ENCODE measurements at regions not wholly inside any gene's neighbourhood (a gene's known extent, or its start where the extent isn't known, plus 50 kb on each side); places are given as distances from the start of the nearest gene placed in this dataset.

GRCh38 chr10:3683560-3683959, 101.4 kb downstream of the KLF6 start:
- TF ChIP-seq CTCF (IDR thresholded peaks at IDR 0.05) (no peak), EZH2 (IDR thresholded peaks at IDR 0.05; ENCODE audit: borderline replicate concordance, insufficient read depth, low read depth, low read length, poor library complexity, severe bottlenecking) (no peak)

Measured in B cell (primary cell).